ENCODE measurements at regions not wholly inside any gene's neighbourhood (a gene's known extent, or its start where the extent isn't known, plus 50 kb on each side); places are given as distances from the start of the nearest gene placed in this dataset.
"Not testable (repeated sequence)": the region's sequence is repeated elsewhere in the genome, so short reads cannot be mapped to it uniquely, and the experiment has no call there.

- DNase-seq (ENCODE audit: low read depth) = no peak
Observed at GRCh38 chr4:64822405-64822804, 413.2 kb upstream of the TECRL start.

GRCh38 chr4:64821219-64821976 is 412.1 kb upstream of the TECRL start:
- DNase-seq (ENCODE audit: low read depth) = no peak

- no peak for DNase-seq (ENCODE audit: low read depth)
Observed at GRCh38 chr4:64814616-64815015, 405.4 kb upstream of the TECRL start.

- no peak for DNase-seq (ENCODE audit: low read depth)
Observed at GRCh38 chr4:64807821-64808220, 398.6 kb upstream of the TECRL start.

- no peak for DNase-seq (ENCODE audit: low read depth)
Observed at GRCh38 chr4:64799751-64800150, 390.5 kb upstream of the TECRL start.

- DNase-seq (ENCODE audit: low read depth) = not testable (repeated sequence)
Observed at GRCh38 chr4:64798828-64799227, 389.6 kb upstream of the TECRL start.

- DNase-seq (ENCODE audit: low read depth) = no peak
Observed at GRCh38 chr4:64796581-64796980, 387.3 kb upstream of the TECRL start.

GRCh38 chr4:64784125-64784524 is 374.9 kb upstream of the TECRL start:
- no peak for DNase-seq (ENCODE audit: low read depth)

- peak; percentile 17 for DNase-seq (ENCODE audit: low read depth)
Observed at GRCh38 chr4:64781737-64782326, 372.6 kb upstream of the TECRL start.

- no peak for DNase-seq (ENCODE audit: low read depth)
Observed at GRCh38 chr4:64780664-64781063, 371.4 kb upstream of the TECRL start.

- no peak for DNase-seq (ENCODE audit: low read depth)
Observed at GRCh38 chr4:64777286-64777685, 368.0 kb upstream of the TECRL start.

GRCh38 chr4:64776820-64777219 is 367.6 kb upstream of the TECRL start:
- DNase-seq (ENCODE audit: low read depth) = no peak

GRCh38 chr4:64774626-64775025 is 365.4 kb upstream of the TECRL start:
- no peak for DNase-seq (ENCODE audit: low read depth)

- no peak for DNase-seq (ENCODE audit: low read depth)
Observed at GRCh38 chr4:64771149-64771548, 361.9 kb upstream of the TECRL start.

- no peak for DNase-seq (ENCODE audit: low read depth)
Observed at GRCh38 chr4:64767547-64767946, 358.3 kb upstream of the TECRL start.

GRCh38 chr4:64766565-64766964 is 357.3 kb upstream of the TECRL start:
- no peak for DNase-seq (ENCODE audit: low read depth)

GRCh38 chr4:64756016-64756415 is 346.8 kb upstream of the TECRL start:
- DNase-seq (ENCODE audit: low read depth) = no peak

GRCh38 chr4:64747919-64748715 is 338.9 kb upstream of the TECRL start:
- no peak for DNase-seq (ENCODE audit: low read depth)

GRCh38 chr4:64738240-64738639 is 329.0 kb upstream of the TECRL start:
- DNase-seq (ENCODE audit: low read depth) = no peak

- DNase-seq (ENCODE audit: low read depth) = not testable (repeated sequence)
Observed at GRCh38 chr4:64737854-64738138, 328.5 kb upstream of the TECRL start.

GRCh38 chr4:64737026-64737853 is 328.0 kb upstream of the TECRL start:
- DNase-seq (ENCODE audit: low read depth) = no peak

GRCh38 chr4:64729561-64729960 is 320.3 kb upstream of the TECRL start:
- DNase-seq (ENCODE audit: low read depth) = no peak

Data from CMK (cell line).